ENCODE measurements at regions not wholly inside any gene's neighbourhood (a gene's known extent, or its start where the extent isn't known, plus 50 kb on each side); places are given as distances from the start of the nearest gene placed in this dataset.

DNA sequence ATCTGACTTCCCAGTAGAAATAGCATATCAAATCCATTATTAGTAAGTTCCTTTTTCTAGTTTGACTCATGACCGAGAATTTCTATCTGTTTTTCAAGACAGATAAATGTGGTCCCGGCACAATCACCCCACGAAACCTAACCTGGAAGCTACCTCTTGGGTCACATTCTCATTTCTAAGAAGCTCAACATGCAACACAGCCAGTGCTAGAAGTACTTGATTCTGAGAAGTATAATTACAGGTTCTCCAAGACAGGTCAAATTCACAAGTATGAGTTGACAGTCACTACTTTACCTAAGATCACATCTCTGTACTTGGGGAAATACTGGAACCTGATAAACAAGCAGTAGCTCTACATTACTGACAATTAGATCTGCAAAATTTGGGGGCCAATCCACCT lies 54.0 kb upstream of the PLAC1 start:
- TF ChIP-seq, protein P1, sequence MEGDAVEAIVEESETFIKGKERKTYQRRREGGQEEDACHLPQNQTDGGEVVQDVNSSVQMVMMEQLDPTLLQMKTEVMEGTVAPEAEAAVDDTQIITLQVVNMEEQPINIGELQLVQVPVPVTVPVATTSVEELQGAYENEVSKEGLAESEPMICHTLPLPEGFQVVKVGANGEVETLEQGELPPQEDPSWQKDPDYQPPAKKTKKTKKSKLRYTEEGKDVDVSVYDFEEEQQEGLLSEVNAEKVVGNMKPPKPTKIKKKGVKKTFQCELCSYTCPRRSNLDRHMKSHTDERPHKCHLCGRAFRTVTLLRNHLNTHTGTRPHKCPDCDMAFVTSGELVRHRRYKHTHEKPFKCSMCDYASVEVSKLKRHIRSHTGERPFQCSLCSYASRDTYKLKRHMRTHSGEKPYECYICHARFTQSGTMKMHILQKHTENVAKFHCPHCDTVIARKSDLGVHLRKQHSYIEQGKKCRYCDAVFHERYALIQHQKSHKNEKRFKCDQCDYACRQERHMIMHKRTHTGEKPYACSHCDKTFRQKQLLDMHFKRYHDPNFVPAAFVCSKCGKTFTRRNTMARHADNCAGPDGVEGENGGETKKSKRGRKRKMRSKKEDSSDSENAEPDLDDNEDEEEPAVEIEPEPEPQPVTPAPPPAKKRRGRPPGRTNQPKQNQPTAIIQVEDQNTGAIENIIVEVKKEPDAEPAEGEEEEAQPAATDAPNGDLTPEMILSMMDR (IDR thresholded peaks at IDR 0.05) = no peak
- TF ChIP-seq, protein P2, sequence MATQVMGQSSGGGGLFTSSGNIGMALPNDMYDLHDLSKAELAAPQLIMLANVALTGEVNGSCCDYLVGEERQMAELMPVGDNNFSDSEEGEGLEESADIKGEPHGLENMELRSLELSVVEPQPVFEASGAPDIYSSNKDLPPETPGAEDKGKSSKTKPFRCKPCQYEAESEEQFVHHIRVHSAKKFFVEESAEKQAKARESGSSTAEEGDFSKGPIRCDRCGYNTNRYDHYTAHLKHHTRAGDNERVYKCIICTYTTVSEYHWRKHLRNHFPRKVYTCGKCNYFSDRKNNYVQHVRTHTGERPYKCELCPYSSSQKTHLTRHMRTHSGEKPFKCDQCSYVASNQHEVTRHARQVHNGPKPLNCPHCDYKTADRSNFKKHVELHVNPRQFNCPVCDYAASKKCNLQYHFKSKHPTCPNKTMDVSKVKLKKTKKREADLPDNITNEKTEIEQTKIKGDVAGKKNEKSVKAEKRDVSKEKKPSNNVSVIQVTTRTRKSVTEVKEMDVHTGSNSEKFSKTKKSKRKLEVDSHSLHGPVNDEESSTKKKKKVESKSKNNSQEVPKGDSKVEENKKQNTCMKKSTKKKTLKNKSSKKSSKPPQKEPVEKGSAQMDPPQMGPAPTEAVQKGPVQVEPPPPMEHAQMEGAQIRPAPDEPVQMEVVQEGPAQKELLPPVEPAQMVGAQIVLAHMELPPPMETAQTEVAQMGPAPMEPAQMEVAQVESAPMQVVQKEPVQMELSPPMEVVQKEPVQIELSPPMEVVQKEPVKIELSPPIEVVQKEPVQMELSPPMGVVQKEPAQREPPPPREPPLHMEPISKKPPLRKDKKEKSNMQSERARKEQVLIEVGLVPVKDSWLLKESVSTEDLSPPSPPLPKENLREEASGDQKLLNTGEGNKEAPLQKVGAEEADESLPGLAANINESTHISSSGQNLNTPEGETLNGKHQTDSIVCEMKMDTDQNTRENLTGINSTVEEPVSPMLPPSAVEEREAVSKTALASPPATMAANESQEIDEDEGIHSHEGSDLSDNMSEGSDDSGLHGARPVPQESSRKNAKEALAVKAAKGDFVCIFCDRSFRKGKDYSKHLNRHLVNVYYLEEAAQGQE (IDR thresholded peaks at IDR 0.05; ENCODE audit: insufficient read depth in 1 of 2, low read depth in 2 of 2, low read length in 1 of 2) = no peak
- TF ChIP-seq POLR2AphosphoS5 (IDR thresholded peaks at IDR 0.05; ENCODE audit: low read depth, low read length) (no peak), TCF7L2 (IDR thresholded peaks at IDR 0.05; ENCODE audit: low read depth, low read length) (no peak), SIN3A (IDR thresholded peaks at IDR 0.05; ENCODE audit: borderline replicate concordance, insufficient read depth, low read depth, low read length) (no peak)

Measured in Panc1 (cell line).